ENCODE measurements at regions not wholly inside any gene's neighbourhood (a gene's known extent, or its start where the extent isn't known, plus 50 kb on each side); places are given as distances from the start of the nearest gene placed in this dataset.

DNA sequence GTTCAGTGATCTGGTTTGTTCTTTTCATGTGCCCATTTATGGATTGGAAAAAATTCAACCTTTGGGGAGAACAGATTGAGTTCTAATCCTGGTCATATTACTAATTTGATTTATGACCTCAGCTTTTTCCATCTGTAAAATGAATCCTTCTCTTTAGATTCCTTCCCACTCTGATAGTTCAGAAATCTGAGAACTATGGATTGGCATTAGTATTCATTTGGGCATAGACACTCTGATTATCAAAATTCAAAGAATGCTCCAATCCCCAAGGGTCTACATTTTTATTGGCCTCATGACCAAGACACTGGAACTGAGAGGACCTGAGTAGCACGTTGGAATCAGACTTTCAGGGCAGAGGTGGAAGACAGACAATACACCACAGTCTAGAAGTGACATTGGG lies 405.9 kb upstream of the PAPPA start:
- no peak overlapping the region for H3K4me3 ChIP-seq (ENCODE audit: low read length)
- H3K36me3 ChIP-seq (ENCODE audit: control insufficient read depth, insufficient read depth, low read length): no peaks in the 10 kb centered on the region
- no peak overlapping the region for H3K27ac ChIP-seq (ENCODE audit: low read depth, low read length)
- H3K4me1 ChIP-seq (ENCODE audit: control insufficient read depth, insufficient read depth, low read length): no peaks in the 10 kb centered on the region
- no peaks in the 10 kb centered on the region for H3K27me3 ChIP-seq (ENCODE audit: control insufficient read depth, insufficient read depth, low read length)
- no peak overlapping the region for H3K9ac ChIP-seq (ENCODE audit: low read length)

GRCh38 chr9:115756736-115757135 lies 396.9 kb upstream of the PAPPA start:
- H3K36me3 ChIP-seq (ENCODE audit: control insufficient read depth, insufficient read depth, low read length): no peaks in the 10 kb centered on the region
- no peaks in the 10 kb centered on the region for H3K27me3 ChIP-seq (ENCODE audit: control insufficient read depth, insufficient read depth, low read length)
- no peaks in the 10 kb centered on the region for H3K4me1 ChIP-seq (ENCODE audit: control insufficient read depth, insufficient read depth, low read length)
- no peak overlapping the region for H3K4me3 ChIP-seq (ENCODE audit: low read length)
- no peak overlapping the region for H3K9ac ChIP-seq (ENCODE audit: low read length)
- H3K27ac ChIP-seq (ENCODE audit: low read depth, low read length): no peak overlapping the region

GRCh38 chr9:115757461-115757860 lies 396.1 kb upstream of the PAPPA start:
- no peaks in the 10 kb centered on the region for H3K4me1 ChIP-seq (ENCODE audit: control insufficient read depth, insufficient read depth, low read length)
- H3K9ac ChIP-seq (ENCODE audit: low read length): no peak overlapping the region
- H3K27ac ChIP-seq (ENCODE audit: low read depth, low read length): no peak overlapping the region
- no peak overlapping the region for H3K4me3 ChIP-seq (ENCODE audit: low read length)
- no peaks in the 10 kb centered on the region for H3K27me3 ChIP-seq (ENCODE audit: control insufficient read depth, insufficient read depth, low read length)
- H3K36me3 ChIP-seq (ENCODE audit: control insufficient read depth, insufficient read depth, low read length): no peaks in the 10 kb centered on the region

DNA sequence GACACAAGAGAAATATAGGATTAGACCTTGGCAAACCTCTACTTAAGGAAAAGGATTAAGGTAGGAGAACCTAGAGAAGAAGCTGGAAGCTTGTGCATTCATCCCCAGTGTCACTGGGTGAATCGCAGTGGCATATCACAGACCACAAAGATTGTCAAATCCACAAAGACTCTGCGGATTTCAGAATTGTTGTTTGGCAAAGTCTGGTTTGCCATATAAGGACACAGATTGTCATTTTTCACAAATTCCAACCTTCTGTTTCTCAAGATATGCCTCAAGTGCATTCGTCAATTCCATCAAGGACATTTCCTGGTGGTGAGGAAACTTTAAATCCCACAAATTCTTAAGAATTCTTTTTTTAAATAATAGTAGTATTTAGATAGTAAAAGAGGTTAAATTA lies 395.1 kb upstream of the PAPPA start:
- H3K4me1 ChIP-seq (ENCODE audit: control insufficient read depth, insufficient read depth, low read length): no peaks in the 10 kb centered on the region
- no peak overlapping the region for H3K27ac ChIP-seq (ENCODE audit: low read depth, low read length)
- H3K4me3 ChIP-seq (ENCODE audit: low read length): no peak overlapping the region
- no peaks in the 10 kb centered on the region for H3K36me3 ChIP-seq (ENCODE audit: control insufficient read depth, insufficient read depth, low read length)
- no peaks in the 10 kb centered on the region for H3K27me3 ChIP-seq (ENCODE audit: control insufficient read depth, insufficient read depth, low read length)
- H3K9ac ChIP-seq (ENCODE audit: low read length): no peak overlapping the region

DNA sequence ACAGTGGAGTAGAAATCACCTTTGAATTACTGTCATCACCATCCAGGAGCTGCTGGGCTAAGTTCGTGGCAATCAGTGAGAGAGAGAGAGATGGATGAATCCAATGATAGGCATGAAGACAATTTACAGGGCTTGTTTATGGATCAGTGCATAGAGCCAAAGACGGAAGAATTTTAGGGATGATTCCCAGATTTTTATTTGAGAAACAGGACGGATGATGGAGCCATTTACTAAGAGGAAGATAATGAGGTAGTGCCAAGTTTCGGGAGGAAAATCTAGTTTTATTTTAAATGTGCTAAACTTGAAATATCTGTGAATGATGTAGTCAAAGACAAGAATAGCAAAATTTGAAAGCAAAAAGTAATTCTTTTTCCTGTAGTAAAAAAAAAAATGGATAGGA lies 394.2 kb upstream of the PAPPA start:
- H3K36me3 ChIP-seq (ENCODE audit: control insufficient read depth, insufficient read depth, low read length): no peaks in the 10 kb centered on the region
- no peaks in the 10 kb centered on the region for H3K4me1 ChIP-seq (ENCODE audit: control insufficient read depth, insufficient read depth, low read length)
- H3K4me3 ChIP-seq (ENCODE audit: low read length): no peak overlapping the region
- H3K27ac ChIP-seq (ENCODE audit: low read depth, low read length): no peak overlapping the region
- no peaks in the 10 kb centered on the region for H3K27me3 ChIP-seq (ENCODE audit: control insufficient read depth, insufficient read depth, low read length)
- H3K9ac ChIP-seq (ENCODE audit: low read length): no peak overlapping the region

DNA sequence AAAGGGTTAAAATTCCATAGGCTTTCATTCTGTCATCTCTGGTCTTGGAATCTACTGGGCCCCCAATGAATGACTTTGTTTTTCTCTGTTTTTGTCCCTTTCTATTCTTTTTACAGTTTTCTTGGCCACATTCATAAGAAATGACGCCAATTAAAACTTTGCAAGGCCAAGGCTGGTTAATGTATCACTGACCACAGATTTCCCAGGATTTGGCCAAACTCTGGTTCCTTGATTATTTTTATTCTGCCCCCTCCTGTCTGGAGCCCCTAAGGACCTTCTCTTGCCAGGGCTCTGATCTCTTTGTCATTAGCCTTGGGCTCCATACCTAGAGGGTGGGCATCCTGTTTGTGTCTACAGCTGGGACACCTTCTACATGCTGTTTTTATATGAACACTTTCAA lies 388.9 kb upstream of the PAPPA start:
- no peaks in the 10 kb centered on the region for H3K27me3 ChIP-seq (ENCODE audit: control insufficient read depth, insufficient read depth, low read length)
- H3K4me3 ChIP-seq (ENCODE audit: low read length): no peak overlapping the region
- H3K4me1 ChIP-seq (ENCODE audit: control insufficient read depth, insufficient read depth, low read length): no peaks in the 10 kb centered on the region
- no peak overlapping the region for H3K9ac ChIP-seq (ENCODE audit: low read length)
- no peaks in the 10 kb centered on the region for H3K36me3 ChIP-seq (ENCODE audit: control insufficient read depth, insufficient read depth, low read length)
- no peak overlapping the region for H3K27ac ChIP-seq (ENCODE audit: low read depth, low read length)

DNA sequence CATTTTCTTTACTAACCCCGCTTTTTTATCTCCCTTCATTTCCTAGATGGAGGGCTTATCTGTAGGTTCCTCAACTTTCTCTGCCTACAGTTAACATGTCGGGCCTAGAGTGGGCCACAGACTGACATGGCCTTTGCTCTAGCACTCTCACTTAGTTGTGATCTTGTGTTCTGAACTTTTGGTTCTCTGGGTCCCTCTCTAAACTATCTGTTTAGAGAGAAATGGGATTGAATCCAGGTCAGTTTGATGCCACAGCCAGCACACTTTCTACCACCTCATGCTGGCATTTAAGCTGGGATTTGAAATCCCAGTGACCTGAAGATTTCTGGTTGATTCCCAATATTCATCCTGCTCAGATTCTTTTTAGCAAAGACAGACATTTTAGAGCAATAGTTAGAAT lies 388.5 kb upstream of the PAPPA start:
- H3K27ac ChIP-seq (ENCODE audit: low read depth, low read length): no peak overlapping the region
- H3K9ac ChIP-seq (ENCODE audit: low read length): no peak overlapping the region
- H3K36me3 ChIP-seq (ENCODE audit: control insufficient read depth, insufficient read depth, low read length): no peaks in the 10 kb centered on the region
- no peak overlapping the region for H3K4me3 ChIP-seq (ENCODE audit: low read length)
- no peaks in the 10 kb centered on the region for H3K27me3 ChIP-seq (ENCODE audit: control insufficient read depth, insufficient read depth, low read length)
- no peaks in the 10 kb centered on the region for H3K4me1 ChIP-seq (ENCODE audit: control insufficient read depth, insufficient read depth, low read length)

DNA sequence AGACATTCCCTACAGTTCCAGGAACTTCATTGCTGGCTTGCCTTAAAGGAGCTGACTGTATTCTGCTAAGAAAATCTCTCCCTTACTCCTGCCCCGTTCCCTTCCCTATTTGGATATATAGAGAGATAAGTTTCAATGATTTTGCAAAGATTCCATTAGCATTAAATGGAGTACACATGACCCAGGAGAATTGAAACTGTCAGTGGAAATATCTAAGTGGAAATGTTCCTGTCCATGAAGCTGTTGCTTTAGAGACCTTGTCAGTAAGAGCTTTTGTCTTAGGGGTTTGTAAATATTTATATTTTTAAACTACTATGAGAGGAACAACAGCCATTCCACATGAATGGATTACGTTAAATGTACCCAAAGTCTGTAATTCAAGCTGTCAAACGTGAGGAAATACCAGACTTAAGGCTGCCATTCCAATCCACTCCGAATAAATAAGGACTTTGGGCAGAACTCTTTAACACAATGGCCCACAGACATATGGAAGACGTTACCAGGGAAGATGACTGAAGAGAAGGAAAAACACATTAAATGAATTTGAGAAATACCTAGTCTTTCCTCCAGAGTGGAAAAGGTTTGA lies 387.1 kb upstream of the PAPPA start:
- H3K9ac ChIP-seq (ENCODE audit: low read length): no peak overlapping the region
- no peaks in the 10 kb centered on the region for H3K27me3 ChIP-seq (ENCODE audit: control insufficient read depth, insufficient read depth, low read length)
- H3K4me1 ChIP-seq (ENCODE audit: control insufficient read depth, insufficient read depth, low read length): no peaks in the 10 kb centered on the region
- H3K4me3 ChIP-seq (ENCODE audit: low read length): no peak overlapping the region
- no peaks in the 10 kb centered on the region for H3K36me3 ChIP-seq (ENCODE audit: control insufficient read depth, insufficient read depth, low read length)
- H3K27ac ChIP-seq (ENCODE audit: low read depth, low read length): no peak overlapping the region

DNA sequence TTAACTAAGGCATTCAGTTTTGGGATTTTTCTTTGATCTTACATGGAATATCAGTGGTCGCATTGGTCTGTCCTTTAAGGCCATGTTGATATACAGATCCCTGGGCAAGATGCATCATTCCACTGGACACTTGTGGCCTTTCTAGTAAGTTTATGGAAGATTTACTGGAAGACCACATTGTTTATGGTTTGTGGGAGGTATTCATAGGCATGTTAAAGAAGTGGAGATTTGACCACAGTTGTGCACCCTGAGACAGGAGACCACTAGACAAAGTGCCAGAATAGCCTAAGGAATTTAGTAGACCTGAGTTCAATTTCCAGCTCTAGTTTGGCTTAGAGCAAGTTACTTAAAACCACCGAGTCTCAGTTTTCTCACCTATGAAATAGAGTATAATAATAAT lies 383.1 kb upstream of the PAPPA start:
- Histone ChIP-seq H3K4me3 (ENCODE audit: low read length) (no peak overlapping the region), H3K36me3 (ENCODE audit: control insufficient read depth, insufficient read depth, low read length) (no peaks in the 10 kb centered on the region), H3K27me3 (ENCODE audit: control insufficient read depth, insufficient read depth, low read length) (no peaks in the 10 kb centered on the region), H3K27ac (ENCODE audit: low read depth, low read length) (no peak overlapping the region), H3K4me1 (ENCODE audit: control insufficient read depth, insufficient read depth, low read length) (no peaks in the 10 kb centered on the region), H3K9ac (ENCODE audit: low read length) (no peak overlapping the region)

- H3K36me3 ChIP-seq (ENCODE audit: control insufficient read depth, insufficient read depth, low read length): no peaks in the 10 kb centered on the region
- no peaks in the 10 kb centered on the region for H3K27me3 ChIP-seq (ENCODE audit: control insufficient read depth, insufficient read depth, low read length)
- H3K9ac ChIP-seq (ENCODE audit: low read length): no peak overlapping the region
Measured at GRCh38 chr9:115775659-115776058, 377.9 kb upstream of the PAPPA start.

GRCh38 chr9:115777610-115778009 lies 376.0 kb upstream of the PAPPA start:
- no peak overlapping the region for H3K4me3 ChIP-seq (ENCODE audit: low read length)
- H3K27me3 ChIP-seq (ENCODE audit: control insufficient read depth, insufficient read depth, low read length): no peaks in the 10 kb centered on the region
- no peaks in the 10 kb centered on the region for H3K36me3 ChIP-seq (ENCODE audit: control insufficient read depth, insufficient read depth, low read length)
- no peak overlapping the region for H3K27ac ChIP-seq (ENCODE audit: low read depth, low read length)
- H3K4me1 ChIP-seq (ENCODE audit: control insufficient read depth, insufficient read depth, low read length): no peaks in the 10 kb centered on the region
- no peak overlapping the region for H3K9ac ChIP-seq (ENCODE audit: low read length)

More at GRCh38 chr9:115775659-115776058, 377.9 kb upstream of the PAPPA start:
- H3K27ac ChIP-seq (ENCODE audit: low read depth, low read length): no peak overlapping the region
- H3K4me1 ChIP-seq (ENCODE audit: control insufficient read depth, insufficient read depth, low read length): no peaks in the 10 kb centered on the region
- no peak overlapping the region for H3K4me3 ChIP-seq (ENCODE audit: low read length)

DNA sequence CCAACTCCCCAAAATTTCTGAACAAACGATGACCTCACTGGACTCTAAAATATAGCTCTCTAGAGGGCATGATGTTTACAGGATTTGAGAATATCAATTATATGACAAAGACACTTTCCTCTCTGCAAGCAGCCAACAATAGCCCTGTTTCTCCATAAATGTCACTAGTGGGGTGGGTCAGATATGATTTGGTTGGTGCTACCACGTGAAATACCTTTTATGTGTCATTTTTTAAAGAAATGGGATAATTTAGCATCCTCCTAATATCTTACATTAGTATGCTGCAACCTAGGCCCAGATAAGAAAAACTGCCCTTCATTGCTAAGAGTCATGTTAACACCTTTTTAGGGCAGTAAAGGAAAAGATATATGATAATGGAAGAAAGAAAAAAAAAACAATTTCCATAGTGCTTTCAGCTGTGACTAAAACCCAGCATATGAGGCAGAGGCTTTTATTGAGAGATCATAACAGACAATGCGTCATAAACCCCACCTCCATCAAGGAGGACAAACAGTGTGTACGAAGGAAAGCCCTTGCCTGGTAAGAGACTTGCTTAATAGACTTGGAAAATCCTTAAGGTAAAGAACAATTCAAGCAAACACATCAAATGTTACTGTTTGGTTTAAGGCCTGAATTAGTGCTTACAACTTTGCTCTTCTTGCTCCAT lies 372.4 kb upstream of the PAPPA start:
- Histone ChIP-seq H3K9ac (ENCODE audit: low read length) (no peak overlapping the region), H3K4me3 (ENCODE audit: low read length) (no peak overlapping the region), H3K27me3 (ENCODE audit: control insufficient read depth, insufficient read depth, low read length) (no peaks in the 10 kb centered on the region), H3K36me3 (ENCODE audit: control insufficient read depth, insufficient read depth, low read length) (no peaks in the 10 kb centered on the region), H3K4me1 (ENCODE audit: control insufficient read depth, insufficient read depth, low read length) (no peaks in the 10 kb centered on the region), H3K27ac (ENCODE audit: low read depth, low read length) (no peak overlapping the region)

DNA sequence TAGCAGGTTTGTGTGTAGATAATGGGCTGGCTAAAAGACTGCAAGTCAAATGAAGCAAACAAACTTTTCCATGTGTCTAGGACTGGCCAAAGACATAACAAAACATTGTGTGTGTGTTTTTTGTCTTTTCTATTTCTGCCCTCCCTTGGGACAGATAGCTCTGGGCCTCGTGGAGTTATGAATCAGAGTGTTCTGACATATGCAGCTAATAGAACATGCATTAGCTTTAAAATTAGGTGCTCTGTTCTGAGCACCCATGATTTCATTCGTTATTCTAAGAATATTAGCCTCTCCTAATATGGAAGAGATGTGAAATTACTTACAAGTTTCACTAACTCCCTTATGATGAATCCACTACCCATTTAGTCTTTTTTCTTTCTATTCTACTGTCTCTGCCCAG lies 367.3 kb upstream of the PAPPA start:
- Histone ChIP-seq H3K4me1 (ENCODE audit: control insufficient read depth, insufficient read depth, low read length) (no peaks in the 10 kb centered on the region), H3K9ac (ENCODE audit: low read length) (no peak overlapping the region), H3K36me3 (ENCODE audit: control insufficient read depth, insufficient read depth, low read length) (no peaks in the 10 kb centered on the region), H3K27ac (ENCODE audit: low read depth, low read length) (no peak overlapping the region), H3K4me3 (ENCODE audit: low read length) (no peak overlapping the region), H3K27me3 (ENCODE audit: control insufficient read depth, insufficient read depth, low read length) (no peaks in the 10 kb centered on the region)
